ENCODE measurements at regions not wholly inside any gene's neighbourhood (a gene's known extent, or its start where the extent isn't known, plus 50 kb on each side); places are given as distances from the start of the nearest gene placed in this dataset.

GRCh38 chr1:195908121-195908520 lies 700.1 kb downstream of the KCNT2 start:
- no peaks in the 10 kb centered on the region for H3K27me3 ChIP-seq (ENCODE audit: insufficient read depth, low read length)
- CTCF ChIA-PET = no interaction called here
- DNase-seq (ENCODE audit: low read depth, low spot score) (no peak), ATAC-seq (no peak)
- H3K9me2 ChIP-seq (ENCODE audit: insufficient read depth) = no peaks in the 10 kb centered on the region
- H3K4me1 ChIP-seq (ENCODE audit: control insufficient read depth in 1 of 2, insufficient read depth in 2 of 2, low read length in 2 of 2) = no peaks in the 10 kb centered on the region
- H3K4me3 ChIP-seq (replicated peaks in 1 of 2; ENCODE audit: low read depth in 1 of 2, low read length in 2 of 2) = no peak overlapping the region
- RAD21 ChIA-PET (ENCODE audit: low non-redundant PET in 1 of 2, low total read pairs in 2 of 2, uncharacterized antibody in 2 of 2, unreplicated experiment in 2 of 2) = no interaction called here
- intact Hi-C loops (cut with micrococcal nuclease) = no loop called here
- H4K20me1 ChIP-seq (ENCODE audit: insufficient read depth) = no peaks in the 10 kb centered on the region
- no peaks in the 10 kb centered on the region for H3K9me3 ChIP-seq (ENCODE audit: control insufficient read depth in 1 of 2, insufficient read depth in 1 of 2, low read depth in 1 of 2, low read length in 2 of 2)
- no peak overlapping the region for H3K27ac ChIP-seq (ENCODE audit: low read depth, low read length)
- no peak overlapping the region for H3K9ac ChIP-seq (ENCODE audit: low read length)
- H3K4me2 ChIP-seq (ENCODE audit: low read length) = no peak overlapping the region
- H2AFZ ChIP-seq (ENCODE audit: low read depth, low read length, poor library complexity, severe bottlenecking) = no peak overlapping the region
- POLR2A ChIA-PET = no interaction called here
- no peaks in the 10 kb centered on the region for H3K36me3 ChIP-seq (ENCODE audit: control insufficient read depth in 1 of 2, insufficient read depth in 2 of 2, low read length in 2 of 2)
- TF ChIP-seq FOSL1 (IDR thresholded peaks at IDR 0.05; ENCODE audit: low read depth) = no peak
- no peak for TF ChIP-seq RAD21 (IDR thresholded peaks at IDR 0.05; ENCODE audit: low read depth)
- TF ChIP-seq ZNF274 (IDR thresholded peaks at IDR 0.05; ENCODE audit: low read depth, low read length) = no peak
- TF ChIP-seq JUND (IDR thresholded peaks at IDR 0.05) = no peak
- TF ChIP-seq SRF (IDR thresholded peaks at IDR 0.05; ENCODE audit: low read depth) = no peak
- no peaks in the 10 kb centered on the region for H3K79me2 ChIP-seq (ENCODE audit: insufficient read depth, low read length)
- BruUV-seq (replicated peaks) = no TSS peak

- no peaks in the 10 kb centered on the region for H3K27me3 ChIP-seq (ENCODE audit: insufficient read depth, low read length)
- ATAC-seq (no peak), DNase-seq (ENCODE audit: low read depth, low spot score) (no peak)
- H3K9ac ChIP-seq (ENCODE audit: low read length) = no peak overlapping the region
- ChIA-PET POLR2A (no interaction called here), CTCF (interaction anchor here (1.4 kb wide), 1 partner anchor 17 kb away, joined by 4 read pairs; no protein-coding TSS in a partner anchor), RAD21 (ENCODE audit: low non-redundant PET in 1 of 2, low total read pairs in 2 of 2, uncharacterized antibody in 2 of 2, unreplicated experiment in 2 of 2) (no interaction called here)
- H3K4me3 ChIP-seq (replicated peaks in 1 of 2; ENCODE audit: low read depth in 1 of 2, low read length in 2 of 2) = no peak overlapping the region
- H4K20me1 ChIP-seq (ENCODE audit: insufficient read depth) = no peaks in the 10 kb centered on the region
- no peak overlapping the region for H2AFZ ChIP-seq (ENCODE audit: low read depth, low read length, poor library complexity, severe bottlenecking)
- no TSS peak for BruUV-seq (replicated peaks)
- H3K27ac ChIP-seq (ENCODE audit: low read depth, low read length) = no peak overlapping the region
- intact Hi-C loops (cut with micrococcal nuclease) = no loop called here
- H3K4me1 ChIP-seq (ENCODE audit: control insufficient read depth in 1 of 2, insufficient read depth in 2 of 2, low read length in 2 of 2) = no peaks in the 10 kb centered on the region
- TF ChIP-seq ATF3 (IDR thresholded peaks at IDR 0.05) (no peak), SP1 (IDR thresholded peaks at IDR 0.05; ENCODE audit: low read depth) (no peak)
- no peaks in the 10 kb centered on the region for H3K79me2 ChIP-seq (ENCODE audit: insufficient read depth, low read length)
- H3K9me3 ChIP-seq (ENCODE audit: control insufficient read depth in 1 of 2, insufficient read depth in 1 of 2, low read depth in 1 of 2, low read length in 2 of 2) = no peaks in the 10 kb centered on the region
- no peak overlapping the region for H3K4me2 ChIP-seq (ENCODE audit: low read length)
- no peaks in the 10 kb centered on the region for H3K9me2 ChIP-seq (ENCODE audit: insufficient read depth)
- H3K36me3 ChIP-seq (ENCODE audit: control insufficient read depth in 1 of 2, insufficient read depth in 2 of 2, low read length in 2 of 2) = no peaks in the 10 kb centered on the region
These were observed 705.0 kb downstream of the KCNT2 start for GRCh38 chr1:195903203-195903602.

Data from HCT116 (cell line).